Uterus (tissue), 3 donors: ENCODE measurements at regions not wholly inside any gene's neighbourhood (a gene's known extent, or its start where the extent isn't known, plus 50 kb on each side); places are given as distances from the start of the nearest gene placed in this dataset.

Source experiments
- DNase-seq, 2 donors: peaks; one replicate each; pipeline ENCODE4 v3.0.0-alpha.2; 2019 to 2020
- H3K27ac ChIP-seq, 2 donors: fragments of 200-600 bp; sonication (generic); 1 replicate in 1 of 2; 2 replicates in 1 of 2; pipeline ENCODE4 v1.5.1; 2016 to 2018
- H3K27me3 ChIP-seq, 2 donors: fragments of 200-600 bp; sonication (generic); one replicate each; pipeline ENCODE4 v1.5.1; 2018 to 2019; ENCODE audit warnings: control low read depth in 1 of 2
- H3K36me3 ChIP-seq, 2 donors: fragments of 200-600 bp; sonication (generic); one replicate each; pipeline ENCODE4 v1.5.1; 2019; ENCODE audit warnings: control low read depth in 1 of 2
- H3K4me1 ChIP-seq, 2 donors: fragments of 200-600 bp; sonication (generic); one replicate each; pipeline ENCODE4 v1.5.1; 2018 to 2019; ENCODE audit warnings: control low read depth in 1 of 2
- H3K4me3 ChIP-seq, 2 donors: fragments of 200-600 bp; sonication (generic); 1 replicate in 1 of 2; 2 replicates in 1 of 2; pipeline ENCODE4 v1.5.1; 2018 to 2019; ENCODE audit warnings: mild to moderate bottlenecking in 1 of 2
- H3K9me3 ChIP-seq, 2 donors: fragments of 200-600 bp; sonication (generic); one replicate each; pipeline ENCODE4 v1.5.1; 2019; ENCODE audit warnings: control low read depth in 1 of 2
- POLR2A ChIP-seq, 2 donors: fragments of 450-650 bp; IDR thresholded peaks; one replicate each; pipeline ENCODE4 v1.6.1; 2016; ENCODE audit warnings: antibody characterized with exemption in 2 of 2, mild to moderate bottlenecking in 1 of 2, moderate library complexity in 1 of 2
- intact Hi-C: fragments of 100-400 bp; cut with DNase I; formaldehyde crosslinking; loops from one replicate; pipeline ENCODE4 v1.15.1; 2023; ENCODE audit warnings: low total_unique reads
- TF ChIP-seq, protein P1 (sequence below), 4 experiments: fragments of 200-600 bp in 2 of 4; fragments of 450-650 bp in 2 of 4; sonication (generic) in 2 of 4; IDR thresholded peaks; one replicate each; pipeline ENCODE4 v1.5.1; 2016 to 2019; ENCODE audit warnings: antibody characterized with exemption in 4 of 4, mild to moderate bottlenecking in 2 of 4, moderate library complexity in 1 of 4
- donor health status: DM: yes; HTN: yes; CAD: no.

DNA sequence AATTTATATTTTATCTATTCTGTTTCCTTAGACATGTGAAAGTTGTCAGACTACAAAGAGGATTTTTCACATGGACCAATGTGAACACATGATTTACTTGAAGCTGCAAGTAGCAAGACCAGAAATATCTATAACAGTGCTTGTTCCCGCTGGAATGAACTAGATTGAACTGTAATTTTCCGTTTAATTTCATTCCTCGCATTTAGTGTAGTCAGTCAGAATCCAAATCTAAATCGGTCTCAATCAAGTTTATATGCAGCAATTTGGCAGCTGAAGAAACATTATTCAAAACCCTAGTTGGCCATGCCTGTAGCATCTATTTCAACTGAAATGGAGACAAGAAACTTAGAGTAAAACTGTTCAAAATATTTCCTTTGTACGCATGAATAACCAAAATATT is 570.7 kb upstream of the SLITRK5 start:
- no peak overlapping the region for H3K27ac ChIP-seq
- DNase-seq: no peak
- no peak overlapping the region for H3K4me3 ChIP-seq
- intact Hi-C loops: no loop called here
- no peaks in the 10 kb centered on the region for H3K36me3 ChIP-seq
- H3K9me3 ChIP-seq: no peaks in the 10 kb centered on the region
- no peaks in the 10 kb centered on the region for H3K27me3 ChIP-seq
- no peak for TF ChIP-seq POLR2A (IDR thresholded peaks at IDR 0.05)
- TF ChIP-seq, protein P1, sequence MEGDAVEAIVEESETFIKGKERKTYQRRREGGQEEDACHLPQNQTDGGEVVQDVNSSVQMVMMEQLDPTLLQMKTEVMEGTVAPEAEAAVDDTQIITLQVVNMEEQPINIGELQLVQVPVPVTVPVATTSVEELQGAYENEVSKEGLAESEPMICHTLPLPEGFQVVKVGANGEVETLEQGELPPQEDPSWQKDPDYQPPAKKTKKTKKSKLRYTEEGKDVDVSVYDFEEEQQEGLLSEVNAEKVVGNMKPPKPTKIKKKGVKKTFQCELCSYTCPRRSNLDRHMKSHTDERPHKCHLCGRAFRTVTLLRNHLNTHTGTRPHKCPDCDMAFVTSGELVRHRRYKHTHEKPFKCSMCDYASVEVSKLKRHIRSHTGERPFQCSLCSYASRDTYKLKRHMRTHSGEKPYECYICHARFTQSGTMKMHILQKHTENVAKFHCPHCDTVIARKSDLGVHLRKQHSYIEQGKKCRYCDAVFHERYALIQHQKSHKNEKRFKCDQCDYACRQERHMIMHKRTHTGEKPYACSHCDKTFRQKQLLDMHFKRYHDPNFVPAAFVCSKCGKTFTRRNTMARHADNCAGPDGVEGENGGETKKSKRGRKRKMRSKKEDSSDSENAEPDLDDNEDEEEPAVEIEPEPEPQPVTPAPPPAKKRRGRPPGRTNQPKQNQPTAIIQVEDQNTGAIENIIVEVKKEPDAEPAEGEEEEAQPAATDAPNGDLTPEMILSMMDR (IDR thresholded peaks at IDR 0.05): no peak
- no peaks in the 10 kb centered on the region for H3K4me1 ChIP-seq

- TF ChIP-seq, protein P1 (IDR thresholded peaks at IDR 0.05): no peak
- TF ChIP-seq POLR2A (IDR thresholded peaks at IDR 0.05): no peak
- no peak overlapping the region for H3K4me3 ChIP-seq
- no peaks in the 10 kb centered on the region for H3K36me3 ChIP-seq
- no peaks in the 10 kb centered on the region for H3K4me1 ChIP-seq
- no peaks in the 10 kb centered on the region for H3K27me3 ChIP-seq
- DNase-seq: no peak
- intact Hi-C loops: no loop called here
- no peaks in the 10 kb centered on the region for H3K9me3 ChIP-seq
- no peak overlapping the region for H3K27ac ChIP-seq
Measured at GRCh38 chr13:87107651-87108050, 563.5 kb upstream of the SLITRK5 start.

GRCh38 chr13:87120476-87120875 is 550.7 kb upstream of the SLITRK5 start:
- no peak for DNase-seq
- Histone ChIP-seq H3K27ac (no peak overlapping the region), H3K9me3 (no peaks in the 10 kb centered on the region), H3K36me3 (no peaks in the 10 kb centered on the region), H3K4me1 (no peaks in the 10 kb centered on the region), H3K27me3 (no peaks in the 10 kb centered on the region), H3K4me3 (no peak overlapping the region)
- no peak for TF ChIP-seq POLR2A (IDR thresholded peaks at IDR 0.05)
- TF ChIP-seq, protein P1 (IDR thresholded peaks at IDR 0.05): no peak
- intact Hi-C loops: no loop called here

DNA sequence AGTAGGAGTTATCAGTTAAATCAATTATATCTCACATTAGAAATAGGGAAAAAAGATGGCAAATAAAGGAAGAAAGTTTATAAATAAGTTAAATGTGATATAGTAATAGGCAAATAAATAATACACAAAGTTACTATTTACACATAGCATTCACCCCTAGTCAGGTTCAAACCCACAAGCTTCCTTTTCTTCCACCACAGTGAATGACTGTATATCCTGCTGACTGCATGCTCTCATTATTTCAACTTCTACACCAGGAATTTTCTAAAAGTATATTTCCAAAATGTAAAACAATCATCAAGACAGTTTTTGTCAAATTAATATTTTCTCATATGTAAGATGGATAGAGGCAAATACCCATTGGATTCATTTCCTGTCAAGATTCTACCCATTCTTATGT is 548.6 kb upstream of the SLITRK5 start:
- H3K9me3 ChIP-seq: no peaks in the 10 kb centered on the region
- intact Hi-C loops: no loop called here
- H3K36me3 ChIP-seq: no peaks in the 10 kb centered on the region
- H3K27me3 ChIP-seq: no peaks in the 10 kb centered on the region
- no peak for TF ChIP-seq POLR2A (IDR thresholded peaks at IDR 0.05)
- TF ChIP-seq, protein P1 (IDR thresholded peaks at IDR 0.05): no peak
- H3K4me3 ChIP-seq: no peak overlapping the region
- H3K4me1 ChIP-seq: no peaks in the 10 kb centered on the region
- H3K27ac ChIP-seq: no peak overlapping the region
- no peak for DNase-seq

DNA sequence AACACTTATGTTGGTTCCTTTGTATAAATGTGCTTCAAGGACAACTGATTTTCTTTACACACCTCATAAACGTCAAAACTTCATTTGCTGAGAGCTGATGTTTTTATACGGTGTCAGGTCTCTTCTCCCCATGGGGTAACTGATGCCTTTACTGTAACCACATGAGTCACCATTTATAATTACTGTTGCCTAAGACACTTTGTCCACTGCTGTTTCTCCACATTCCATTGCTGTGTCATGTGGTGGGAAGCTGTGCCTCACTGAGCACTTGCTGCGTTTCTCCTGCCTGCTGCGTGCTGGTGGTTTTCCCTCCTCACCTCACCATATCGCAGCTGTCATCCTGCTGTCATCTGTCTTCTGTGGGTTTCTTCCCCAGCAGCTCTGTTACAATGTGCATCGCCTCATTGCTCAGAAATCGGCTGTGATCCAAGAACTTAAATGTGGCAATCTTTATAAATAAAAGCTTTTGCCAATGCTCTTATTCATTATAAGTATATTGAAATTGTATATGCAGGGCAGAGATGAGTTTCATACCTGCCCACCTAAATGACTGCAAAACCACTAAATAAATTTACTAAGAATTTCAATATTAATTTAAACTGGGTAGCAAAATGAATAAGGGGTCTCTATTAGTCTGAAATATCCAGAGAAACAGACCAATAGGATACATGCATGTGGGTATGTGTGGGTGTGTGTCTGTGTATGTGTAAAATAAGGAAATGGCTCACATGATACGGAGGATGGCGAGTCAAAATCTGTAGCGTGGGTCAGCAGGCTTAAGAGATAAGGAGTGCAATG is 547.0 kb upstream of the SLITRK5 start:
- intact Hi-C loops: no loop called here
- H3K4me1 ChIP-seq: no peaks in the 10 kb centered on the region

More for the DNA sequence above, 547.0 kb upstream of the SLITRK5 start:
- no peaks in the 10 kb centered on the region for H3K36me3 ChIP-seq
- no peaks in the 10 kb centered on the region for H3K9me3 ChIP-seq
- H3K4me3 ChIP-seq: no peak overlapping the region
- no peaks in the 10 kb centered on the region for H3K27me3 ChIP-seq
- H3K27ac ChIP-seq: no peak overlapping the region
- TF ChIP-seq POLR2A (IDR thresholded peaks at IDR 0.05): no peak
- TF ChIP-seq, protein P1 (IDR thresholded peaks at IDR 0.05): no peak
- no peak for DNase-seq
